HG02870 (cell line): ENCODE measurements at regions not wholly inside any gene's neighbourhood (a gene's known extent, or its start where the extent isn't known, plus 50 kb on each side); places are given as distances from the start of the nearest gene placed in this dataset.
A peak's percentile ranks its signal among the peaks of the same experiment; 100 is the strongest.

ENCODE experiments used
- ATAC-seq: cut with Tn5 transposase; IDR thresholded peaks from one replicate; pipeline ENCODE4 v1.9.1; 2021; ENCODE audit warnings: mild to moderate bottlenecking, moderate library complexity; ENCODE audit not compliant: unreplicated experiment

DNA sequence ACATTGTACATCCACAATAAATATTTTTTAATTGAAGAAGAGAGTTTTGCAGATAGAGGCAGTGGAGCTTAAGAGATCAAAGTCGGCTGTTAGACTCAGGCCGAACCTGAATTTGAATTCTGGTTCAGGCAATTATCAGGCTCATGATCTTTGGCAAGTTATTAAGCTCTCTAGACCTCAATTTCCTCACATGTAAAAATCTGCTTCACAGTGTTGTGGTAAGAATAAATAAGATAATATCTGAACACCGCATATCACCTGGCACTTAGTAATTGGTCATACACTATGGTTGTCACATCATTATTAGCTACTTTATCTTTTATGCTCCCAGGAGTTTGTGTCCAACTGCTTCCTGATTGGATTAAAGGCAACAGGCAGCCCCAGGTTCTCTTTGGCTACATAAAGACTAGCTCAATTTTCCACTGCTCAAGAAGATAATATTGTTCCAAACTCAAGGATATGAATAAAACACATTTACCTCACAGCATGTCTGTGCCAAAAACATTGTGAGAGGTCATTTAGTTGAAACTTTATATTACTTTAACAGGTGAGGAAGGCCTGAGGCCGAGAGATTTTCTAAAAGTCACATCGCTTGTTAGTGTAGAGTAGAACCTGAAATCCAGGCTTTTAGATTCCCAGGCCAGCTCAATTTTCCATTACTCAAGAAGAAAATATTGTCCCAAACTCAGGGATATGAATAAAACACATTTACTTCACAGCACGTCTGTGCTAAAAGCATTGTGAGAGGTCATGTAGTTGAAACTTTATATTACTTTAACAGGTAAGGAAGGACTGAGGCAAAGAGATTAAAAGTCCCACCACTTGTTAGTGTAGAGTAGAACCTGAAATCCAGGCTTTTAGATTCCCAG is 289.2 kb upstream of the PTGER4 start:
- no peak for ATAC-seq

DNA sequence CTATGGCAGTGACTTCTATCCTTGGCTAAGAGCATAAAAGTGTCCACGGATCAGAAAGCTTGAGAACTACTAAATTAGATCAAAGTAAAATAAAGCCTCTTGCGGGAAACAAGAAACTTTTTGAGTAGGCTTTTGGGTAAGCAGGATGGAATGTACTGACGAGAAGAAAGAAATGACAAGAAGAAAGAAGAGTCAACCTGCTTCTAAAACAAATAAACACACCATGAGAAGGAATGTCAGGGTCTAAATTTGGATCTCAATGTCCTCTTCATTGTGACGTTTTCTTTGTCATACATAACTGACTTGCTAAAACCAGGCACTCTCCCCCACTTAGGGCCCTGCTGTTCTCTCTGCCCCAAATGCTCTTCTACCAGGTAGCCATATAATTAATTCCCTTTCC is 290.1 kb upstream of the PTGER4 start:
- no peak for ATAC-seq

DNA sequence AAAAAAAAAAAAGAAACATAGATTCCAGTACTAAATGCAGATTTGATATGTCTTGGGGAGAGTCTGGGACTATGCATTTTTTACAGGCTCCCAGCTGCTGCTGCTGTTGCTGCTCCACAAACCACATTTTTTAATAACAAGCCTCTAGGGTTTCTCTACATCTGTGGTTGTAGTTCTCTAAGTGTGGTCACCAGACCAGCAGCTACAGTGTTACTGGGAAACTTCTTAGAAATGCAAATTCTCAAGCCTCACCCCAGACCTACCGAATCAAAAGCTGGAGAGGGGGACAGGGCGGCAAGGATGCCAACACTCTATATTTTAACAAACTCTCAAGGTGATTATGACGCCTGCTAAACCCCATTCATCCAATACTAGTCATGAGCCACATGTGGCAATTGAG is 293.4 kb upstream of the PTGER4 start:
- peak; percentile 84 for ATAC-seq

GRCh38 chr5:40385544-40385943 is 294.2 kb upstream of the PTGER4 start:
- ATAC-seq, result no peak

- ATAC-seq, result no peak
Measured at GRCh38 chr5:40384782-40385390, 294.8 kb upstream of the PTGER4 start.

DNA sequence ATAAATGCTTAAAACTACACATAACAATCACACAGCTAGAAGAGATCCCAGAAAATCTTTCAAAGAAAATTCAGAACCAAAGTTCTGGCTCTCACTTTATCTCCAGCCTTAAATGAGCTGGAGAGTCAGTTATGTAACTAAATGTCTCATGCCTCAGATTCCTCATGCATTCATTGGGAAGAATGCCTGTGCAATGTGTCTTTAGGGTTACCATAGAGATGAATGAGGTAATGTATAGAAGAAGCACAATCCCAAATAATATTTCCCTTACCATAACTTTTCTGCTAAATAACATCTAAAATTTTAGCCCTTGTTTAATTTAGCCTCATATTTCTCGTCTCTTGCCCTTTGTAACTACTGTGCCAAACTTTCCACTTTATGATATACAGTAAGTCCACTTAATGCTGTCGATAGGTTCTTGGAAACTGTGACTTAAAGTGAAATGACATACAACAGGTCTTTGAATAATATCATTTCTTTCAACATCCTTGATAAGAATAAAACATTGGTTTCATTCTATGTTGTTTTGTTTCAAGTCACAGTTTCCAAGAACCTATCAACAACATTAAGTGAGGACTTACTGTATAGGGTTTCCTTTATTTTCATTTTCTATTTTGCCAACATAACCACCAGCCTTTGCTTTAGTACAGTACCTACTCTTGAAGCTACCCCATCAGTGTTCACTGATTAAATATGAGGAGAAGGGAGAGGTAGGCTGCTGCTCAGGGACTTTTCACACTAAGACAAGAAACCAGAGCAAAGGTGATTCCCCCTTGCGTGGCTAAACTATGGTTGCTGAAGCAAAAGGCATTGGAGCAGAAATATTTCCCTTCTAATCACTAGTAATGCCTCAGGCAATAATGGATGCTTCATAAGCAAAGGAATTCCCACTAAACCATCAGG is 295.7 kb upstream of the PTGER4 start:
- ATAC-seq, result peak; percentile 43

GRCh38 chr5:40381676-40382363 is 297.9 kb upstream of the PTGER4 start:
- ATAC-seq, result no peak

DNA sequence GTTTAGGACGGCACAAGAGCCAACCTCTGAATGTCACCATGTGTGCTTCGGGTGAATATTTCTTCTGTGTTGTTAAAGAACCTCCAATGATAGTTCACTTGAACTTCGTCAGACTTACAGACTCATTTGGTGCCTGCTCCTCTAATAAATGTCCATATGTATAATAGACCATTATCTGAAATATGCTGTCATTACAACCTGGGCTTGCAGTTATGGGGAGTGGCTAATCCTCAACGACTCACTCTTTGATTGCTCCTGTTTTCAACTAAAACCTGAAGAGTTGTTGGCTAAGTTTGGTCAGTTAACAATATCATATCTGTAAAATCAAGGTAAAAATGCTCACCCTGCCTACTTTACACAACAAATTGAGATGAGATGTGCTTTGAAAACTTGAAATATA is 298.7 kb upstream of the PTGER4 start:
- no peak for ATAC-seq

DNA sequence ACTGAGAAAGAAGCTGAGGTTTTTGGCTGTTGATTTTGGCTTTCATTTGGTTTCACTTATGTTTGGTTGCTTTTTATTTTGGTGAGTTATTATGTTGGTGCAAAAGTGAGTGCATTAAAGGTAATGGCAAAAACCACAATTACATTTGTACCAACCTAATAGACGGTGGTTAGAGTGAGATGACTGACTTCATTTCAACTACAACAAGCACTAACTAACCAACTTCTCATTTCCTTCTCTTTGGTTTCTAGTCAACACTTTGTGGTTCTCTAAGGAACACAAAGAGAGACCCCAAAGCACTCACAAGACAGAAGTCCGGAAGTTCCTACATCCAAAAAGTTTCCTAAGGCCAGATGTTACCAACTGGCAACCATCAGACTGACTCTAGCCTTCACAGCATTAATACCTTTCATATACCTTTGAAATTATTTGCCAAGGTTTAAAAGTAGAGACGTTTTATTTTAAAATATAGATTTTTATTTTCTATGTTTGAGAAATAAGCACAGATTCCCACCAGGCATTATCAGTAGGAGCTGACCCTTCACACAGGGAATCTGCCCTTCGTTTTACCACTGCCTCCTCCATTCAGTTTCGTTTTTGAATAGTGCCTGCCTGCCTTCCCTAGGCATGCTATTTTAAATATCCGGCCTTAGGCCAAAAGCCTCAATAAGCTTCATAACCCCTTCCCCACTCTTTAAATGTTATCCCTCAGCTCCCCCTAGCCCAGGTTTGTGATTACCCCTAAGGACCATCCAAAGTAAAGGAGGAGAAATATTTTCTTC is 301.1 kb upstream of the PTGER4 start:
- peak; percentile 79 for ATAC-seq

DNA sequence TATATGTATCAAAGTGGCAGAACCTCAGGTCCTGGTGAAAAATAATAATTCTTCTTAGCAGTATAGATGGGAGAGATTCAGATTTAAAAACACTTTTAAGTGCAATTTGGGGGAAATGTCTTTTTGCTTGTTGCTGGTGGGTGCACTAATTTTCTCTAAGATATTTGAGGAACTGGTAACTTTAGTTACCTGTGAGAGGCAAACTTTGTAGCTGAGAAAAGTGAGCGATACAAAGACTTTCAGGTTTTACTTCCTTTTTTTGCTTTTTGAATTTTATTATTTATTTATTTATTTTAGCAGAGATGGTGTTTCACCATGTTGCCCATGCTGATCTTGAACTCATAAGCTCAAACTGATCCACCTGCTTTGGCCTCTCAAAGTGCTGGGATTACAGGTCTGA is 303.1 kb upstream of the PTGER4 start:
- ATAC-seq, result peak; percentile 50

GRCh38 chr5:40374853-40375252 is 304.9 kb upstream of the PTGER4 start:
- no peak for ATAC-seq

DNA sequence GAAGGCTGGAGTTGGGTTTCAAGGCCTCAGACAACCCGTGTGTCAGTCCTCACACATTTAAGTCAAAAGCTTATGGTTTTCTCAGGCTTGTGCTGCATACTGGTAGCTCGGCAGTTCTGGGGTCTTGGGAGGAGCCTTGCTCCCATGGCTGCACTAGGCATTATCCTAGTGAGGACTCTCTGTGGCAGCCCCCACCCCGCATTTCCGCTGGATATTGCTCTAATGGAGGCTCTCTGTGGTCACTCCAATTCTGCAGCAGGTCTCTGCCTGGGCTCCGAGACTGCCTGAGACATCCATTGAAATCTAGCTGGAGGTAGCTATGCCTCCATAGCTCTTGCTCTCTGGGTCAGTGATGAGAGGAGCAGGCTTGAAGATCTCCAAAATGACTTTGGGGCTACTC is 311.5 kb upstream of the PTGER4 start:
- ATAC-seq, result no peak

DNA sequence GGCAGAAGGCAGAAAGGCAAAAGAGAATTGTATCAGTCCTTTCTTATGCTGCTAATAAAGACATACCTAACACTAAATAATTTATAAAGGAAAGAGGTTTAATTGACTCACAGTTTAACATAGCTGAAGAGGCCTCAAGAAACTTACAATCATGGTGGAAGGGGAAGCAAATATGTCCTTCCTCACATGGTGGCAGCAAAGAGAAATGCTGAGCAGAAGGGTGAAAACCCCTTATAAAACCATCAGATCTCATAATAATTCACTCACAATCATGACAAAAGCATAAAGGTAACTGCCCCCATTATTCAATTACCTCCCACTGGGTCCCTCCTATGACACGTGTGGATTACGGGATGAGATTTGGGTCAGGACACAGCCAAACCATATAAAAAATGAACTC is 312.5 kb upstream of the PTGER4 start:
- no peak for ATAC-seq

DNA sequence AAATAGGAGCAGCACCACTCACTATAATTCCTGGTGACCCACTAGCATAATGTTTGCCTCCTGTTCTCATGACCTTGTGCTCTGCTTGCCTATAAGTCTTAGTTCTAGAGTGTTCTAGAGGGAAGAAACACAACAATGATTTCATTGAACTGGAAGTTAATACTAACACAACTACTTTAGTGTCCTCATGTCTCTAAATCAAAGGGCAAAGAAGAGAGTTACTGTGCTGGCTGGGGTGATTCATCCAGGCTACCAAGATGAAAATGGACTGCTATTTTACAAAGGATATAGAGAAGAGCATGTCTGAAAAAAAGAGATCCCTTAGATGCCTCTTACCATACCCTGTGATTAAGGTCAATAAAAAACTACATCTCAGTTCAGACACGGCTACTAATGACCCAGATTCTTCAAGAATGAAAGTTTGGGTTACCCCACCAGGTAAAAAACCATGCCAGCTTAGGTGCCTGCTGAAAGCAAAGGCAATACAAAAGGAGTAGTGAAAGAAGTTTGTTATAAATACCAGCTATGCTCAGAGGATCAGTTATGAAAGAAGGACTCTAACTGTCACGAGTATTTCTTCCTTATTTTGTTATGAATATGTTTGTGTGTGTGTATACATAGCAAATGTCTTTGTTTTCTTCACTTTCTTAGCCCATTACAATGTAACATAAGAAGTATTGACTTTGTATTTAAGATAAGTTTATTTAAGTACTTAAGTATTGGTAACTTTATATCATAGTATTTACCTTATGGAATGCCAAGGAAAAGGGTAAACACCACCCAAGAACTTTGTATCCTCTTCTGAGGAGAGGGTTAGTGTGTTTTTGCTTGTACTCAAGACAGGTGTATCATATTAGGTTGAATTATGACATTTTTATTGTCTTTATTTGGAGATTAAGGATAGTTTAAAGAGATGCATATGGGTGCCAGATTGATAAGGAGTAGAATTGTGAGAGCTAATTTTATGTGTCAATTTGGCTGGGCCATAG is 314.1 kb upstream of the PTGER4 start:
- peak; percentile 89 for ATAC-seq

DNA sequence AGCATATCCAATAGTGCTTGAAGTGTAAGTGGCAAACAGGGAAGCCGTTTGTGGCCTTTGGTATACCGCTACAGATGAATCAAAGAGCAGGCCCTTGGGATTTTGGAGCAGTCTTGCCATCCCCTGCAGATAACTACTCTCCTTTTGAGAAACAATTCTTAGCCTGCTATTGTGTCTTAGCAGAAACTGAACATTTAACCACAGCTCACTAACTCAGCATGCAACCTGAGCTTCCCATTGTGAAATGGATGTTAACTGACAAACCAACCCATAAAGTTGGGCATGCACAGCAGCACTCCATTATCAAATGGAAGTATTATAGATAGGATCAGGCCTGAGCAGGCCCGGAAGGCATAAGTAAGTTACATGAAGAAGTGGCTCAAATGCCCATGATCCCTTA is 315.3 kb upstream of the PTGER4 start:
- no peak for ATAC-seq

- ATAC-seq, result no peak
Measured at GRCh38 chr5:40361378-40361777, 318.3 kb upstream of the PTGER4 start.

- ATAC-seq, result no peak
Measured at GRCh38 chr5:40360685-40361084, 319.0 kb upstream of the PTGER4 start.

DNA sequence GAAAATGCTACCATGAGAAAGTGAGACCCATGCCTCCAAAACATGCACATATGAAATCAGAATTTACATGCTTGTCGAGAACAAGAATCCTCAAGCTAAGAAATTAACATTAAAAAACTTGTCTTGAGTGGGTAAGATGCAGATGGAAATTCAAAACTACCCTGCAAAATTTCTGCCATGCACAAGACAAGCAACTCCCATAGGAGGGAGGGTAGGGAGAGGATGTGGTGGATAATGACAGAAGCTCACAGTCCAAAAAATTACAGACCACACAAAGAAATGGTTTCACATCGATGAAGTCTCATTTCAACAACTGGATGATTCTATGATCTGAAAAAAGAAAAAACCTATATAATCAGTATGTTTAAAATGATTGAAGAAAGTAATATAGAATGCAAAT is 319.9 kb upstream of the PTGER4 start:
- no peak for ATAC-seq

DNA sequence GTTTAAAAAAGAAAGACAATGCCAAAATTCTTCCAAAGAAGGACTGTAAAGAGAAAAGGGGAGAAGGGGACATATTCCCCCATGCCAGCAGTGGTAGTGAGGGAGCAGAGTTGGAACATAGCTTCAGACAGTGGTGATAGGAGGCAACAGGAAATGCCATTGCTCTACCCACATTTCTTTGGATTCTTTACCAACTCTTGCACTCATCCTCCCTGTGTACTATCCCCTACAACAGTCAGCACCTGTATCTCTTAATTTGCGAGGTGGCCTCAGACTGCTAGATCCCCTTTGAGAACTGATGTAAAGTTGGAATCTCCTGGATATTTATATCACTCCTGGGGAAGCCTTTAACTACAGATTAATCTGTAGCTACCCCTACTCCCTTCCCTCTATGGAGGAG is 320.6 kb upstream of the PTGER4 start:
- ATAC-seq, result no peak
